IMR-90 (cell line): ENCODE measurements at regions not wholly inside any gene's neighbourhood (a gene's known extent, or its start where the extent isn't known, plus 50 kb on each side); places are given as distances from the start of the nearest gene placed in this dataset.

ENCODE experiments used
- ATAC-seq: fragments of 200-7000 bp; cut with Tn5 transposase; 2 replicates; pipeline ENCODE4 v1.9.1; 2020; ENCODE audit warnings: low read depth, mild to moderate bottlenecking, moderate library complexity
- BruUV-seq: library from RNA; stranded (reverse); fragments of 400-500 nt; replicated peaks from 2 replicates; lab custom pipeline; 2021; lab: Mats Ljungman, UMichigan
- CTCF ChIA-PET: fragments of 300-600 bp; formaldehyde crosslinking; extraction: SDS; loops from one replicate; lab custom pipeline; 2021; ENCODE audit warnings: antibody characterized with exemption; lab: Yijun Ruan, JAX
- POLR2A ChIA-PET: fragments of 300-600 bp; sonication (Branson Sonifier 250); formaldehyde crosslinking; loops from one replicate; lab custom pipeline; 2022; ENCODE audit warnings: antibody characterized with exemption; ENCODE audit not compliant: unreplicated experiment; lab: Charles Lee
- DNase-seq: peaks from one replicate; pipeline ENCODE4 v3.0.0; 2013
- H2AFZ ChIP-seq: replicated peaks from 2 replicates; pipeline ENCODE3; 2013; ENCODE audit warnings: low read length, mild to moderate bottlenecking; ENCODE audit not compliant: poor library complexity
- H2AK5ac ChIP-seq: 2 replicates; pipeline ENCODE4 v1.6.1; 2013; ENCODE audit warnings: low read depth, low read length, inconsistent platforms
- H2AK9ac ChIP-seq: replicated peaks from 2 replicates; pipeline ENCODE3; 2013; ENCODE audit warnings: mild to moderate bottlenecking, low read depth, low read length, moderate library complexity; ENCODE audit not compliant: poor library complexity
- H2BK120ac ChIP-seq: 2 replicates; pipeline ENCODE4 v1.6.1; 2013; ENCODE audit warnings: low read depth, low read length, inconsistent platforms
- H2BK15ac ChIP-seq: 3 replicates; pipeline ENCODE4 v1.6.1; 2013; ENCODE audit warnings: low read depth, low read length, inconsistent platforms
- H2BK20ac ChIP-seq: 2 replicates; pipeline ENCODE4 v1.6.1; 2013; ENCODE audit warnings: low read depth, mild to moderate bottlenecking, inconsistent platforms, low read length, moderate library complexity
- H2BK5ac ChIP-seq: 2 replicates; pipeline ENCODE4 v1.6.1; 2013; ENCODE audit warnings: mild to moderate bottlenecking, low read depth, low read length, inconsistent platforms; ENCODE audit not compliant: poor library complexity, severe bottlenecking
- H3K14ac ChIP-seq: replicated peaks from 2 replicates; pipeline ENCODE4 v1.6.1; 2013; ENCODE audit warnings: low read depth, low read length, inconsistent platforms
- H3K18ac ChIP-seq: 2 replicates; pipeline ENCODE4 v1.6.1; 2013; ENCODE audit warnings: low read depth, low read length, control low read depth
- H3K23ac ChIP-seq: 2 replicates; pipeline ENCODE4 v1.6.1; 2013; ENCODE audit warnings: low read depth, low read length, inconsistent platforms
- H3K27ac ChIP-seq: 2 replicates; pipeline ENCODE4 v1.5.1; 2013; ENCODE audit warnings: mild to moderate bottlenecking, control low read depth, low read length; ENCODE audit not compliant: insufficient read depth
- H3K27me3 ChIP-seq: 2 replicates; pipeline ENCODE4 v1.6.1; 2013; ENCODE audit warnings: low read length; ENCODE audit not compliant: control insufficient read depth, insufficient read depth
- H3K36me3 ChIP-seq: 2 replicates; pipeline ENCODE4 v1.6.1; 2013; ENCODE audit warnings: low read length, mixed read lengths; ENCODE audit not compliant: control insufficient read depth, insufficient read depth
- H3K4ac ChIP-seq: 2 replicates; pipeline ENCODE4 v1.6.1; 2013; ENCODE audit warnings: low read depth, low read length, inconsistent platforms
- H3K4me1 ChIP-seq: 2 replicates; pipeline ENCODE4 v1.6.1; 2013; ENCODE audit warnings: low read length, mixed read lengths; ENCODE audit not compliant: control insufficient read depth, insufficient read depth
- H3K4me2 ChIP-seq: 2 replicates; pipeline ENCODE4 v1.6.1; 2013; ENCODE audit warnings: low read depth, mild to moderate bottlenecking, control low read depth, low read length, moderate library complexity
- H3K4me3 ChIP-seq: 2 replicates; pipeline ENCODE4 v1.5.1; 2013; ENCODE audit warnings: low read depth, mild to moderate bottlenecking, control low read depth, low read length, moderate library complexity; ENCODE audit not compliant: insufficient read depth
- H3K56ac ChIP-seq: 2 replicates; pipeline ENCODE4 v1.6.1; 2013; ENCODE audit warnings: low read length, inconsistent platforms; ENCODE audit not compliant: insufficient read depth; ENCODE audit errors: extremely low read depth
- H3K79me1 ChIP-seq, 2 experiments: 2 replicates each; pipeline ENCODE4 v1.6.1; 2013; ENCODE audit warnings: low read length in 2 of 2, inconsistent platforms in 1 of 2, low read depth in 1 of 2
- H3K9ac ChIP-seq: 2 replicates; pipeline ENCODE4 v1.6.1; 2013; ENCODE audit warnings: low read depth, low read length, control low read depth
- H3K9me1 ChIP-seq: 2 replicates; pipeline ENCODE4 v1.6.1; 2013; ENCODE audit warnings: low read length, inconsistent platforms; ENCODE audit not compliant: insufficient read depth
- H3K9me3 ChIP-seq: 2 replicates; pipeline ENCODE4 v1.6.1; 2013; ENCODE audit warnings: low read length; ENCODE audit not compliant: control insufficient read depth, insufficient read depth
- H4K20me1 ChIP-seq: 2 replicates; pipeline ENCODE4 v1.6.1; 2013; ENCODE audit warnings: low read length, inconsistent platforms; ENCODE audit not compliant: insufficient read depth
- H4K5ac ChIP-seq: 2 replicates; pipeline ENCODE4 v1.6.1; 2013; ENCODE audit warnings: mild to moderate bottlenecking, low read depth, low read length, control low read depth
- H4K8ac ChIP-seq, 2 experiments: 2 replicates each; pipeline ENCODE4 v1.6.1; 2013; ENCODE audit warnings: low read depth in 2 of 2, low read length in 2 of 2, control low read depth in 1 of 2, inconsistent platforms in 1 of 2
- H4K91ac ChIP-seq: 2 replicates; pipeline ENCODE4 v1.6.1; 2013; ENCODE audit warnings: low read depth, low read length, inconsistent platforms; ENCODE audit not compliant: insufficient read depth
- BHLHE40 ChIP-seq: fragments of 150-350 bp; IDR thresholded peaks from 2 replicates; pipeline ENCODE4 v1.6.1; 2016; ENCODE audit warnings: mild to moderate bottlenecking, low read depth, low read length
- CHD1 ChIP-seq: IDR thresholded peaks from 2 replicates; pipeline ENCODE4 v1.6.1; 2012; ENCODE audit warnings: low read depth, low read length, improper control_type of control experiment
- FOS ChIP-seq: fragments of 150-350 bp; IDR thresholded peaks from 2 replicates; pipeline ENCODE4 v1.6.1; 2016; ENCODE audit warnings: low read depth, low read length
- MAFK ChIP-seq: IDR thresholded peaks from 2 replicates; pipeline ENCODE4 v1.6.1; 2012; ENCODE audit warnings: low read depth, low read length, improper control_type of control experiment
- MXI1 ChIP-seq: IDR thresholded peaks from 2 replicates; pipeline ENCODE4 v1.6.1; 2012; ENCODE audit warnings: low read depth, mild to moderate bottlenecking, low read length, moderate library complexity, borderline replicate concordance
- NFE2L2 ChIP-seq: fragments of 150-350 bp; IDR thresholded peaks from 2 replicates; pipeline ENCODE4 v1.6.1; 2016; ENCODE audit warnings: low read depth, mild to moderate bottlenecking, low read length
- POLR2A ChIP-seq: IDR thresholded peaks from 2 replicates; pipeline ENCODE4 v1.6.1; 2012; ENCODE audit warnings: mild to moderate bottlenecking, low read depth, low read length
- RAD21 ChIP-seq: IDR thresholded peaks from 2 replicates; pipeline ENCODE4 v1.6.1; 2012; ENCODE audit warnings: low read length, improper control_type of control experiment
- RCOR1 ChIP-seq: IDR thresholded peaks from 2 replicates; pipeline ENCODE4 v1.6.1; 2012; ENCODE audit warnings: mild to moderate bottlenecking, low read length, improper control_type of control experiment; ENCODE audit not compliant: insufficient replicate concordance
- WGBS, 2 experiments: methylation state at CpG; one replicate each; pipeline versions ENCODE4 v1.1.5 to v1.1.7; 2013; ENCODE audit warnings: missing lambda C conversion rate in 2 of 2; ENCODE audit not compliant: insufficient read length in 1 of 2; ENCODE audit errors: extremely low coverage in 2 of 2; 5-methylcytosine and 5-hydroxymethylcytosine counted together
- dilution Hi-C: fragments of 300-500 bp; cut with HindIII; formaldehyde crosslinking; loops from one replicate; pipeline ENCODE4 v1.14.3; 2018; ENCODE audit warnings: low sequenced_read_pairs; ENCODE audit not compliant: unreplicated experiment
- in situ Hi-C: fragments of 300-500 bp; cut with MboI; formaldehyde crosslinking; loops from 3 replicates; pipeline ENCODE4 v1.14.3; 2019; ENCODE audit warnings: low sequenced_read_pairs, inconsistent platforms, mixed read lengths
- intact Hi-C: fragments of 100-400 bp; cut with micrococcal nuclease; formaldehyde crosslinking; loops from 2 replicates; pipeline ENCODE4 v1.10.0; 2022
- TF ChIP-seq, protein P1 (sequence below): fragments of 150-350 bp; IDR thresholded peaks from 2 replicates; pipeline ENCODE4 v1.6.1; 2017; ENCODE audit warnings: mild to moderate bottlenecking, antibody characterized with exemption, low read length, low read depth
- TF ChIP-seq, protein P2 (sequence below): conservative IDR thresholded peaks from 2 replicates; pipeline ENCODE4 v1.5.1; 2012; ENCODE audit warnings: mild to moderate bottlenecking, low read depth, low read length, improper control_type of control experiment
- TF ChIP-seq, protein P3 (sequence below): fragments of 150-350 bp; IDR thresholded peaks from 2 replicates; pipeline ENCODE4 v1.6.1; 2016; ENCODE audit warnings: low read depth, mild to moderate bottlenecking, low read length, moderate library complexity, borderline replicate concordance

DNA sequence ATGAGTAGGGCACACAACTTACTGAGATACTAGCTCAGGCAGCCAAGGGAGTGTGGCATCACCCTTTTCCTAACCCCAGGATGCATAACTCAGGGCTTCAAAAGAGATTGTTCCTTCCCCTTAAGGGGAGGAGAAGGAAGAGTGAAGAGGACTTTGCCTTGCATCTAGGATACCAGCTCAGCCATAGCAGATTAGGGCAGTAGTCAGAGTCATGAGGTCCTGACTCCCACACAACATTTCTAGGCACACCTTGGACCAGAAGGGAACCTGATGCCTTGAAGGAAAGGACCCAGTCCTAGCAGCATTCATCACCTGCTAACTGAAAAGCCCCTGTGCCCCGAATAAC, 1433.2 kb upstream of the TMEFF2 start:
- Histone ChIP-seq H2BK20ac (no peak overlapping the region), H2AFZ (no peak overlapping the region), H2AK5ac (no peak overlapping the region), H3K56ac (no peak overlapping the region), H3K4me1 (no peaks in the 10 kb centered on the region), H3K27me3 (no peaks in the 10 kb centered on the region), H3K9me1 (no peaks in the 10 kb centered on the region), H3K4me2 (no peak overlapping the region), H3K9ac (no peak overlapping the region), H3K14ac (no peak overlapping the region), H4K91ac (no peak overlapping the region), H4K8ac (no peak overlapping the region), H3K9me3 (peaks cover 11% of the 10 kb centered on the region; the same call in 1 of the 2 replicates), H3K18ac (no peak overlapping the region), H4K20me1 (no peaks in the 10 kb centered on the region), H3K79me1 (no peaks in the 10 kb centered on the region), H3K23ac (no peak overlapping the region), H2AK9ac (no peak overlapping the region), H2BK120ac (no peak overlapping the region), H3K4me3 (no peak overlapping the region), H2BK15ac (no peak overlapping the region), H3K4ac (no peak overlapping the region), H4K5ac (no peak overlapping the region), H3K27ac (no peak overlapping the region), H3K36me3 (no peaks in the 10 kb centered on the region), H2BK5ac (no peak overlapping the region)
- CTCF ChIA-PET = no interaction called here
- POLR2A ChIA-PET = no interaction called here
- intact Hi-C loops = no loop called here
- DNase-seq = no peak
- no peak for ATAC-seq
- in situ Hi-C loops = no loop called here
- no TSS peak for BruUV-seq
- TF ChIP-seq MXI1 (no peak), CHD1 (no peak), MAFK (no peak), RAD21 (no peak), FOS (no peak), NFE2L2 (no peak), POLR2A (no peak), RCOR1 (no peak), BHLHE40 (no peak)
- TF ChIP-seq, protein P1, sequence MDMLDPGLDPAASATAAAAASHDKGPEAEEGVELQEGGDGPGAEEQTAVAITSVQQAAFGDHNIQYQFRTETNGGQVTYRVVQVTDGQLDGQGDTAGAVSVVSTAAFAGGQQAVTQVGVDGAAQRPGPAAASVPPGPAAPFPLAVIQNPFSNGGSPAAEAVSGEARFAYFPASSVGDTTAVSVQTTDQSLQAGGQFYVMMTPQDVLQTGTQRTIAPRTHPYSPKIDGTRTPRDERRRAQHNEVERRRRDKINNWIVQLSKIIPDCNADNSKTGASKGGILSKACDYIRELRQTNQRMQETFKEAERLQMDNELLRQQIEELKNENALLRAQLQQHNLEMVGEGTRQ = no peak
- TF ChIP-seq, protein P2, sequence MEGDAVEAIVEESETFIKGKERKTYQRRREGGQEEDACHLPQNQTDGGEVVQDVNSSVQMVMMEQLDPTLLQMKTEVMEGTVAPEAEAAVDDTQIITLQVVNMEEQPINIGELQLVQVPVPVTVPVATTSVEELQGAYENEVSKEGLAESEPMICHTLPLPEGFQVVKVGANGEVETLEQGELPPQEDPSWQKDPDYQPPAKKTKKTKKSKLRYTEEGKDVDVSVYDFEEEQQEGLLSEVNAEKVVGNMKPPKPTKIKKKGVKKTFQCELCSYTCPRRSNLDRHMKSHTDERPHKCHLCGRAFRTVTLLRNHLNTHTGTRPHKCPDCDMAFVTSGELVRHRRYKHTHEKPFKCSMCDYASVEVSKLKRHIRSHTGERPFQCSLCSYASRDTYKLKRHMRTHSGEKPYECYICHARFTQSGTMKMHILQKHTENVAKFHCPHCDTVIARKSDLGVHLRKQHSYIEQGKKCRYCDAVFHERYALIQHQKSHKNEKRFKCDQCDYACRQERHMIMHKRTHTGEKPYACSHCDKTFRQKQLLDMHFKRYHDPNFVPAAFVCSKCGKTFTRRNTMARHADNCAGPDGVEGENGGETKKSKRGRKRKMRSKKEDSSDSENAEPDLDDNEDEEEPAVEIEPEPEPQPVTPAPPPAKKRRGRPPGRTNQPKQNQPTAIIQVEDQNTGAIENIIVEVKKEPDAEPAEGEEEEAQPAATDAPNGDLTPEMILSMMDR = no peak
- TF ChIP-seq, protein P3, sequence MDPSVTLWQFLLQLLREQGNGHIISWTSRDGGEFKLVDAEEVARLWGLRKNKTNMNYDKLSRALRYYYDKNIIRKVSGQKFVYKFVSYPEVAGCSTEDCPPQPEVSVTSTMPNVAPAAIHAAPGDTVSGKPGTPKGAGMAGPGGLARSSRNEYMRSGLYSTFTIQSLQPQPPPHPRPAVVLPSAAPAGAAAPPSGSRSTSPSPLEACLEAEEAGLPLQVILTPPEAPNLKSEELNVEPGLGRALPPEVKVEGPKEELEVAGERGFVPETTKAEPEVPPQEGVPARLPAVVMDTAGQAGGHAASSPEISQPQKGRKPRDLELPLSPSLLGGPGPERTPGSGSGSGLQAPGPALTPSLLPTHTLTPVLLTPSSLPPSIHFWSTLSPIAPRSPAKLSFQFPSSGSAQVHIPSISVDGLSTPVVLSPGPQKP = no peak
- WGBS, 2 experiments = no CpG with 5 or more reads among the region's 1 CpG
- dilution Hi-C loops = no loop called here
